Neural progenitor cell (in vitro differentiated cells): ENCODE measurements at regions not wholly inside any gene's neighbourhood (a gene's known extent, or its start where the extent isn't known, plus 50 kb on each side); places are given as distances from the start of the nearest gene placed in this dataset.
"Not testable (repeated sequence)": the region's sequence is repeated elsewhere in the genome, so short reads cannot be mapped to it uniquely, and the experiment has no call there.

Experiments
- CTCF ChIP-seq: fragments of 200-600 bp; sonication (generic); IDR thresholded peaks from 2 replicates; pipeline ENCODE4 v1.5.1; 2017; ENCODE audit warnings: antibody characterized with exemption, mild to moderate bottlenecking
- EZH2 ChIP-seq: fragments of 200-600 bp; sonication (generic); IDR thresholded peaks from 2 replicates; pipeline ENCODE4 v1.6.1; 2017; ENCODE audit warnings: antibody characterized with exemption, mild to moderate bottlenecking, moderate library complexity
- EZH2phosphoT487 ChIP-seq: fragments of 200-600 bp; sonication (generic); IDR thresholded peaks from 2 replicates; pipeline ENCODE4 v1.6.1; 2017; ENCODE audit warnings: antibody characterized with exemption

DNA sequence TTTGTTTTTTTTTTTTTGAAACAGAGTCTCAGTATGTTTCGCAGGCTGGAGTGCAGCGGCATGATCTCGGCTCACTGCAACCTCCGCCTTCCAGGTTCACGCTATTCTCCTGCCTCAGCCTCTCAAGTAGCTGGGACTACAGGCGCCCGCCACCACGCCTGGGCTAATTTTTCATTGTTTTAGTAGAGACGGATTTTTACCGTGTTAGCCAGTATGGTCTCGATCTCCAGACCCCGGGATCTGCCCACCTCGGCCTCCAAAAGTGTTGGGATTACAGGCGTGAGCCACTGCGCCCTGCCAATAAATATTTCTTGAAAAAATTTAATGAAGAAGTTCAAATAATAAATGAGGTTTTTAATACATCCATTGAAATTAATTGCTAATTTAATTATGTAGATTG, 77.9 kb upstream of the PCDH20 start:
- TF ChIP-seq CTCF, EZH2, EZH2phosphoT487: not testable (repeated sequence)
